ENCODE measurements at regions not wholly inside any gene's neighbourhood (a gene's known extent, or its start where the extent isn't known, plus 50 kb on each side); places are given as distances from the start of the nearest gene placed in this dataset.

GRCh38 chr4:187786190-187786589 lies 209.4 kb upstream of the ZFP42 start:
- ChIA-PET POLR2A (no interaction called here), CTCF (no interaction called here)
- H3K27ac ChIP-seq (ENCODE audit: low read depth in 1 of 2, low read length in 2 of 2) = no peak overlapping the region
- H3K27me3 ChIP-seq (ENCODE audit: control insufficient read depth in 1 of 2, insufficient read depth in 2 of 2, low read length in 2 of 2) = no peaks in the 10 kb centered on the region
- no peaks in the 10 kb centered on the region for H3K4me1 Mint-ChIP-seq (ENCODE audit: low read depth)
- TF ChIP-seq, protein P1, sequence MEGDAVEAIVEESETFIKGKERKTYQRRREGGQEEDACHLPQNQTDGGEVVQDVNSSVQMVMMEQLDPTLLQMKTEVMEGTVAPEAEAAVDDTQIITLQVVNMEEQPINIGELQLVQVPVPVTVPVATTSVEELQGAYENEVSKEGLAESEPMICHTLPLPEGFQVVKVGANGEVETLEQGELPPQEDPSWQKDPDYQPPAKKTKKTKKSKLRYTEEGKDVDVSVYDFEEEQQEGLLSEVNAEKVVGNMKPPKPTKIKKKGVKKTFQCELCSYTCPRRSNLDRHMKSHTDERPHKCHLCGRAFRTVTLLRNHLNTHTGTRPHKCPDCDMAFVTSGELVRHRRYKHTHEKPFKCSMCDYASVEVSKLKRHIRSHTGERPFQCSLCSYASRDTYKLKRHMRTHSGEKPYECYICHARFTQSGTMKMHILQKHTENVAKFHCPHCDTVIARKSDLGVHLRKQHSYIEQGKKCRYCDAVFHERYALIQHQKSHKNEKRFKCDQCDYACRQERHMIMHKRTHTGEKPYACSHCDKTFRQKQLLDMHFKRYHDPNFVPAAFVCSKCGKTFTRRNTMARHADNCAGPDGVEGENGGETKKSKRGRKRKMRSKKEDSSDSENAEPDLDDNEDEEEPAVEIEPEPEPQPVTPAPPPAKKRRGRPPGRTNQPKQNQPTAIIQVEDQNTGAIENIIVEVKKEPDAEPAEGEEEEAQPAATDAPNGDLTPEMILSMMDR (IDR thresholded peaks at IDR 0.05) = no peak
- no peaks in the 10 kb centered on the region for H3K36me3 Mint-ChIP-seq (ENCODE audit: low read depth)
- H3K9me3 ChIP-seq (ENCODE audit: control insufficient read depth in 1 of 2, insufficient read depth in 1 of 2, low read length in 2 of 2) = peaks cover 0 to 22% of the 10 kb centered on the region in 2 experiments
- no peak overlapping the region for H3K27ac Mint-ChIP-seq
- no peaks in the 10 kb centered on the region for H3K36me3 ChIP-seq (ENCODE audit: insufficient read depth, low read length)
- H3K9me3 Mint-ChIP-seq = peaks cover 8% of the 10 kb centered on the region
- no peaks in the 10 kb centered on the region for H3K4me1 ChIP-seq (ENCODE audit: insufficient read depth, low read length)
- no peaks in the 10 kb centered on the region for H3K27me3 Mint-ChIP-seq
- H3K4me3 Mint-ChIP-seq = no peak overlapping the region
- no peak for ATAC-seq (ENCODE audit: poor library complexity)
- DNase-seq = no peak
- H3K4me3 ChIP-seq (ENCODE audit: low read length) = no peak overlapping the region
- intact Hi-C loops (cut with DNase I, micrococcal nuclease) = no loop called here

DNA sequence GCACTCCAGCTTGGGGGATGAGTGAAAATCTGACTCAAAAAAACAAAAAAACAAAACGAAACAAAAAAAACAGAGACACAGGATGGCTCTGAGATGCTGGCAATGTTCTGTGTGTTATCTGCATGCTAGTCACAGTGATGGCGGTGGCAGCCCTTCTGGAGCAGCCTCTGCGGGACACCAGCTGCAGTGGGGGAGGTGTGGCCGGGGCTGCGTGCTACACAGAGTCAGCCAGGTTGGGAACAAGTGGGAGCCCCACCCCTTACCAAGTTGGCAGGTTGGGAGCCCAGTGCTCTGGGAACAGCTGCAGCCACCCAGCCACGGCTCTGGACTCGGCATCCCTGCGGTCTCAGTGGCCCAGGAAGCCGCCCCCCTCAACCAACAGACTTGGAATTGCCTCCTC lies 206.5 kb upstream of the ZFP42 start:
- H3K27ac Mint-ChIP-seq = no peak overlapping the region
- Histone ChIP-seq H3K4me1 (ENCODE audit: insufficient read depth, low read length) (no peaks in the 10 kb centered on the region), H3K9me3 (ENCODE audit: control insufficient read depth in 1 of 2, insufficient read depth in 1 of 2, low read length in 2 of 2) (peaks cover 0 to 21% of the 10 kb centered on the region in 2 experiments), H3K4me3 (ENCODE audit: low read length) (no peak overlapping the region), H3K36me3 (ENCODE audit: insufficient read depth, low read length) (no peaks in the 10 kb centered on the region), H3K27me3 (ENCODE audit: control insufficient read depth in 1 of 2, insufficient read depth in 2 of 2, low read length in 2 of 2) (no peaks in the 10 kb centered on the region), H3K27ac (ENCODE audit: low read depth in 1 of 2, low read length in 2 of 2) (no peak overlapping the region)
- intact Hi-C loops (cut with DNase I, micrococcal nuclease) = no loop called here
- H3K27me3 Mint-ChIP-seq = no peaks in the 10 kb centered on the region
- no peaks in the 10 kb centered on the region for H3K36me3 Mint-ChIP-seq (ENCODE audit: low read depth)
- peaks cover 2% of the 10 kb centered on the region for H3K9me3 Mint-ChIP-seq
- ChIA-PET POLR2A (no interaction called here), CTCF (no interaction called here)
- DNase-seq (no peak), ATAC-seq (ENCODE audit: poor library complexity) (no peak)
- H3K4me3 Mint-ChIP-seq = no peak overlapping the region
- no peaks in the 10 kb centered on the region for H3K4me1 Mint-ChIP-seq (ENCODE audit: low read depth)
- TF ChIP-seq, protein P1 (IDR thresholded peaks at IDR 0.05) = no peak

GRCh38 chr4:187795737-187796136 lies 199.8 kb upstream of the ZFP42 start:
- H3K36me3 Mint-ChIP-seq (ENCODE audit: low read depth) = no peaks in the 10 kb centered on the region
- ChIA-PET CTCF (no interaction called here), POLR2A (no interaction called here)
- Histone ChIP-seq H3K9me3 (ENCODE audit: control insufficient read depth in 1 of 2, insufficient read depth in 1 of 2, low read length in 2 of 2) (peaks cover 5 to 28% of the 10 kb centered on the region in 2 experiments), H3K4me3 (ENCODE audit: low read length) (no peak overlapping the region), H3K27me3 (ENCODE audit: control insufficient read depth in 1 of 2, insufficient read depth in 2 of 2, low read length in 2 of 2) (no peaks in the 10 kb centered on the region), H3K36me3 (ENCODE audit: insufficient read depth, low read length) (no peaks in the 10 kb centered on the region), H3K4me1 (ENCODE audit: insufficient read depth, low read length) (no peaks in the 10 kb centered on the region), H3K27ac (ENCODE audit: low read depth in 1 of 2, low read length in 2 of 2) (no peak overlapping the region)
- no peak overlapping the region for H3K27ac Mint-ChIP-seq
- no peaks in the 10 kb centered on the region for H3K27me3 Mint-ChIP-seq
- H3K4me1 Mint-ChIP-seq (ENCODE audit: low read depth) = no peaks in the 10 kb centered on the region
- intact Hi-C loops (cut with DNase I, micrococcal nuclease) = no loop called here
- TF ChIP-seq, protein P1 (IDR thresholded peaks at IDR 0.05) = no peak
- no peak for DNase-seq
- no peak for ATAC-seq (ENCODE audit: poor library complexity)
- H3K4me3 Mint-ChIP-seq = no peak overlapping the region
- H3K9me3 Mint-ChIP-seq = peaks cover 6% of the 10 kb centered on the region
